ENCODE measurements at regions not wholly inside any gene's neighbourhood (a gene's known extent, or its start where the extent isn't known, plus 50 kb on each side); places are given as distances from the start of the nearest gene placed in this dataset.

DNA sequence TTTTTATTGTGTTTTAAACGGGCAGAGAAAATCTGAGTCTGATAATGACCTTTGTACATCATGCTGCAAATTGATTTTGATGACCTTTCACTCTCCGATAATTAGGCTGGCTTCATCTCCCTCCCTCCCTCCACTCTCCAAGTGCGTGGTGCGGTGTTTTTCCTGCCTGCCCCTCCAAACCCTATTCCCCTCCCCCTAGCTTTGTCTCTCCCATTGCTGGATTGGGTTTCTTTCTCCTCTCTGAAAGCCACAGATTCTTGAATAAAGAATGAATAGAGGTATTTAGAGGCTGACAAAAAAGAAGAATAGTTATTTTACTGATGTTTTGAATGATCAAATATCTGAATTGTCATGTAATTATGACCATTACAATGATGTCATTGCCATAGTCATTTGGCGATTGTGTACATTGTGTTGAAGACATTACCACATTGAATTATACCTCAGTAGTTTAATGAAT, 571.1 kb upstream of the ZNF608 start:
- Histone ChIP-seq H3K79me2 (ENCODE audit: insufficient read depth, low read depth, low read length) (no peaks in the 10 kb centered on the region), H3K36me3 (ENCODE audit: insufficient read depth, low read length) (no peaks in the 10 kb centered on the region), H3K4me3 (ENCODE audit: low read depth, low read length, poor library complexity, severe bottlenecking) (no peak overlapping the region), H3K4me1 (ENCODE audit: insufficient read depth, low read length, poor library complexity, severe bottlenecking) (no peaks in the 10 kb centered on the region), H3K9me3 (ENCODE audit: low read length) (no peaks in the 10 kb centered on the region), H3K4me2 (ENCODE audit: low read length) (no peak overlapping the region), H4K20me1 (ENCODE audit: insufficient read depth, low read length) (no peaks in the 10 kb centered on the region), H2AFZ (ENCODE audit: low read length) (no peak overlapping the region), H3K9me2 (ENCODE audit: insufficient read depth, low read length) (no peaks in the 10 kb centered on the region), H3K27ac (ENCODE audit: low read depth, low read length, poor library complexity, severe bottlenecking) (no peak overlapping the region)
- intact Hi-C loops (cut with micrococcal nuclease; ENCODE audit: unreplicated experiment) = no loop called here
- TF ChIP-seq EZH2phosphoT487 (IDR thresholded peaks at IDR 0.05; ENCODE audit: borderline replicate concordance, low read depth, low read length) = no peak
- TF ChIP-seq, protein P1, sequence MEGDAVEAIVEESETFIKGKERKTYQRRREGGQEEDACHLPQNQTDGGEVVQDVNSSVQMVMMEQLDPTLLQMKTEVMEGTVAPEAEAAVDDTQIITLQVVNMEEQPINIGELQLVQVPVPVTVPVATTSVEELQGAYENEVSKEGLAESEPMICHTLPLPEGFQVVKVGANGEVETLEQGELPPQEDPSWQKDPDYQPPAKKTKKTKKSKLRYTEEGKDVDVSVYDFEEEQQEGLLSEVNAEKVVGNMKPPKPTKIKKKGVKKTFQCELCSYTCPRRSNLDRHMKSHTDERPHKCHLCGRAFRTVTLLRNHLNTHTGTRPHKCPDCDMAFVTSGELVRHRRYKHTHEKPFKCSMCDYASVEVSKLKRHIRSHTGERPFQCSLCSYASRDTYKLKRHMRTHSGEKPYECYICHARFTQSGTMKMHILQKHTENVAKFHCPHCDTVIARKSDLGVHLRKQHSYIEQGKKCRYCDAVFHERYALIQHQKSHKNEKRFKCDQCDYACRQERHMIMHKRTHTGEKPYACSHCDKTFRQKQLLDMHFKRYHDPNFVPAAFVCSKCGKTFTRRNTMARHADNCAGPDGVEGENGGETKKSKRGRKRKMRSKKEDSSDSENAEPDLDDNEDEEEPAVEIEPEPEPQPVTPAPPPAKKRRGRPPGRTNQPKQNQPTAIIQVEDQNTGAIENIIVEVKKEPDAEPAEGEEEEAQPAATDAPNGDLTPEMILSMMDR (conservative IDR thresholded peaks at IDR 0.05; ENCODE audit: low read length) = no peak
- CTCF ChIA-PET (ENCODE audit: unreplicated experiment) = no interaction called here
- POLR2A ChIA-PET = interaction anchor here (0.9 kb wide), 1 partner anchor 26 kb away, joined by 3 read pairs; no protein-coding TSS in a partner anchor
- DNase-seq (ENCODE audit: low spot score) = no peak
- BruUV-seq (replicated peaks) = no TSS peak

DNA sequence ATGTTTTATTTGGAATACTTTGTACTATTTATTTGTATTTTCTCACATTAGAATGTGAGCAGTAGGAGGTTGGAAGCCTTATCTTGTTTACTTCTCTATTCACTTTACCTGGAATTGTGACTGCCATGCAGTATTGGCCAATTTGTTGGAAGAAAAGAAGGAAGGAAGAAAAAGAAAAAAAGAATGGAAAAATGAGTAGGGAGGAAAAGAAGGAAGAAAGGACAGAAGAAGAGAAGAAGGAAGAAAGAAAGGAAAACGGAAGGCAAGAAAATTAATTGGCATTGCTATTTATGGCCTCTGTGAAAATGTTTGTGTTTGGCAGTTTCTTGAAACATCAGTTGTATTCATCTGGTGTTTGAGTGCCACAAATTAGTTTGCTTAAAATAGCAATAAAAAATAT, 575.2 kb upstream of the ZNF608 start:
- H3K4me1 ChIP-seq (ENCODE audit: insufficient read depth, low read length, poor library complexity, severe bottlenecking) = no peaks in the 10 kb centered on the region
- CTCF ChIA-PET (ENCODE audit: unreplicated experiment) = no interaction called here
- no peaks in the 10 kb centered on the region for H3K36me3 ChIP-seq (ENCODE audit: insufficient read depth, low read length)
- no TSS peak for BruUV-seq (replicated peaks)
- H3K4me3 ChIP-seq (ENCODE audit: low read depth, low read length, poor library complexity, severe bottlenecking) = no peak overlapping the region
- no peak overlapping the region for H3K27ac ChIP-seq (ENCODE audit: low read depth, low read length, poor library complexity, severe bottlenecking)
- POLR2A ChIA-PET = interaction anchor here (1.2 to 1.3 kb wide), 3 partner anchors 9 to 10 kb away, joined by 4 to 5 read pairs (median 4); no protein-coding TSS in a partner anchor
- intact Hi-C loops (cut with micrococcal nuclease; ENCODE audit: unreplicated experiment) = no loop called here
- no peak overlapping the region for H3K4me2 ChIP-seq (ENCODE audit: low read length)
- no peaks in the 10 kb centered on the region for H3K9me3 ChIP-seq (ENCODE audit: low read length)
- no peak overlapping the region for H2AFZ ChIP-seq (ENCODE audit: low read length)
- no peak for DNase-seq (ENCODE audit: low spot score)
- no peaks in the 10 kb centered on the region for H3K9me2 ChIP-seq (ENCODE audit: insufficient read depth, low read length)
- TF ChIP-seq, protein P1 (conservative IDR thresholded peaks at IDR 0.05; ENCODE audit: low read length) = no peak
- TF ChIP-seq EZH2phosphoT487 (IDR thresholded peaks at IDR 0.05; ENCODE audit: borderline replicate concordance, low read depth, low read length) = no peak
- H4K20me1 ChIP-seq (ENCODE audit: insufficient read depth, low read length) = no peaks in the 10 kb centered on the region
- H3K79me2 ChIP-seq (ENCODE audit: insufficient read depth, low read depth, low read length) = no peaks in the 10 kb centered on the region

DNA sequence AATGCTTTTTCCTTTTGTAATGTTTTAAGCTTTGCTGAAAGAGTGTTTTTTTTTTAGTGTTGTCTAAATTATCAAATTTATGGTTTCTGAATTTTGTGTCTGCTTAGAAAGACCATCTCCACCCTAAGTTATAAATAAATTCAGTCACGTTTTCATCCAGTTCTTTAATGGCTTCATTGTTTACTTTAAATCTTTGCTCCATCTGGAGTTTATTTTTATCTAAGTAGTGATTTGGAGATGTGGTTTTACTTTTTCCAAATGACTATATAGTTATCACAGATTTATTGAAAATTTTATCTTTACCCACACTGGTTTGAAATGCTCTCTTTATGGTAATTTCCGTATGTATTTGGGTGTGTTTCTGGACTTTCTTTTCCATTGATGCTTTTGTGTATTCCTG, 577.2 kb upstream of the ZNF608 start:
- Histone ChIP-seq H2AFZ (ENCODE audit: low read length) (no peak overlapping the region), H3K4me1 (ENCODE audit: insufficient read depth, low read length, poor library complexity, severe bottlenecking) (no peaks in the 10 kb centered on the region), H3K27ac (ENCODE audit: low read depth, low read length, poor library complexity, severe bottlenecking) (no peak overlapping the region), H3K4me3 (ENCODE audit: low read depth, low read length, poor library complexity, severe bottlenecking) (no peak overlapping the region), H3K9me2 (ENCODE audit: insufficient read depth, low read length) (no peaks in the 10 kb centered on the region), H3K4me2 (ENCODE audit: low read length) (no peak overlapping the region), H3K36me3 (ENCODE audit: insufficient read depth, low read length) (no peaks in the 10 kb centered on the region), H3K9me3 (ENCODE audit: low read length) (no peaks in the 10 kb centered on the region), H3K79me2 (ENCODE audit: insufficient read depth, low read depth, low read length) (no peaks in the 10 kb centered on the region), H4K20me1 (ENCODE audit: insufficient read depth, low read length) (no peaks in the 10 kb centered on the region)
- intact Hi-C loops (cut with micrococcal nuclease; ENCODE audit: unreplicated experiment) = no loop called here
- CTCF ChIA-PET (ENCODE audit: unreplicated experiment) = no interaction called here
- DNase-seq (ENCODE audit: low spot score) = no peak
- POLR2A ChIA-PET = interaction anchor here (0.7 to 1.0 kb wide), 4 partner anchors 14 to 99 kb away, joined by 3 to 4 read pairs (median 3); no protein-coding TSS in a partner anchor
- TF ChIP-seq, protein P1 (conservative IDR thresholded peaks at IDR 0.05; ENCODE audit: low read length) = no peak
- no peak for TF ChIP-seq EZH2phosphoT487 (IDR thresholded peaks at IDR 0.05; ENCODE audit: borderline replicate concordance, low read depth, low read length)
- no TSS peak for BruUV-seq (replicated peaks)
